HEK293 (cell line): ENCODE measurements at regions not wholly inside any gene's neighbourhood (a gene's known extent, or its start where the extent isn't known, plus 50 kb on each side); places are given as distances from the start of the nearest gene placed in this dataset.

ENCODE experiments used
- CTCF ChIA-PET: fragments of 350-600 bp; formaldehyde crosslinking; extraction: SDS; loops from one replicate; lab custom pipeline; 2021; ENCODE audit warnings: antibody characterized with exemption; lab: Yijun Ruan, JAX
- POLR2A ChIA-PET: fragments of 300-600 bp; formaldehyde crosslinking; extraction: SDS; loops from one replicate; lab custom pipeline; 2020; ENCODE audit warnings: antibody characterized with exemption, inconsistent platforms; lab: Yijun Ruan, JAX
- H3K27ac ChIP-seq: fragments of 200-500 bp; sonication (Bioruptor generic); 2 replicates; pipeline ENCODE4 v1.5.1; 2014; ENCODE audit warnings: low read depth, low read length, control low read depth, inconsistent platforms; ENCODE audit errors: extremely low read depth
- H3K36me3 ChIP-seq, 2 experiments: fragments of 200-500 bp in 1 of 2; sonication (Bioruptor generic) in 1 of 2; 1 replicate in 1 of 2; 2 replicates in 1 of 2; pipeline ENCODE4 v1.5.1; 2014 to 2017; ENCODE audit warnings: inconsistent platforms in 2 of 2, low read length in 2 of 2; ENCODE audit not compliant: control insufficient read depth in 2 of 2, insufficient read depth in 1 of 2
- H3K4me1 ChIP-seq: fragments of 200-500 bp; sonication (Bioruptor generic); 2 replicates; pipeline ENCODE4 v1.5.1; 2014; ENCODE audit warnings: mild to moderate bottlenecking, low read length, inconsistent platforms; ENCODE audit not compliant: control insufficient read depth, insufficient read depth
- H3K4me3 ChIP-seq: 2 replicates; pipeline ENCODE4 v1.5.1; 2011; ENCODE audit warnings: low read depth, mild to moderate bottlenecking, control low read depth, low read length, moderate library complexity
- H3K9me3 ChIP-seq: fragments of 200-500 bp; sonication (Bioruptor generic); 2 replicates; pipeline ENCODE4 v1.5.1; 2014; ENCODE audit warnings: low read depth, low read length, inconsistent platforms; ENCODE audit not compliant: control insufficient read depth, insufficient read depth
- KLF10 ChIP-seq: fragments of 450-650 bp; IDR thresholded peaks from 2 replicates; pipeline ENCODE4 v1.5.1; 2018; ENCODE audit warnings: missing biosample characterization, mild to moderate bottlenecking, missing genetic modification characterization
- RBAK ChIP-seq: fragments of 450-650 bp; formaldehyde crosslinking; IDR thresholded peaks from 2 replicates; pipeline ENCODE4 v1.5.1; 2016; ENCODE audit warnings: missing biosample characterization, missing genetic modification characterization
- ZNF146 ChIP-seq: fragments of 450-650 bp; formaldehyde crosslinking; IDR thresholded peaks from 2 replicates; pipeline ENCODE4 v1.5.1; 2016; ENCODE audit warnings: missing biosample characterization, missing genetic modification characterization
- ZNF157 ChIP-seq: fragments of 450-650 bp; formaldehyde crosslinking; IDR thresholded peaks from 2 replicates; pipeline ENCODE4 v1.5.1; 2016; ENCODE audit warnings: missing biosample characterization, missing genetic modification characterization
- ZNF175 ChIP-seq: fragments of 450-650 bp; formaldehyde crosslinking; IDR thresholded peaks from 2 replicates; pipeline ENCODE4 v1.5.1; 2016; ENCODE audit warnings: missing biosample characterization, missing genetic modification characterization
- ZNF184 ChIP-seq: fragments of 450-650 bp; IDR thresholded peaks from 2 replicates; pipeline ENCODE4 v1.5.1; 2018; ENCODE audit warnings: missing biosample characterization, mild to moderate bottlenecking, missing genetic modification characterization
- ZNF24 ChIP-seq: fragments of 450-650 bp; formaldehyde crosslinking; IDR thresholded peaks from 2 replicates; pipeline ENCODE4 v1.5.1; 2016; ENCODE audit warnings: missing biosample characterization, missing genetic modification characterization
- ZNF571 ChIP-seq: fragments of 450-650 bp; formaldehyde crosslinking; IDR thresholded peaks from 2 replicates; pipeline ENCODE4 v1.5.0; 2017; ENCODE audit warnings: missing biosample characterization, missing genetic modification characterization
- ZNF596 ChIP-seq: fragments of 450-650 bp; IDR thresholded peaks from 2 replicates; pipeline ENCODE4 v1.5.0; 2018; ENCODE audit warnings: missing biosample characterization, mild to moderate bottlenecking, missing genetic modification characterization, moderate library complexity
- ZNF654 ChIP-seq: fragments of 450-650 bp; formaldehyde crosslinking; IDR thresholded peaks from 2 replicates; pipeline ENCODE4 v1.5.1; 2016; ENCODE audit warnings: low read depth, missing biosample characterization, missing genetic modification characterization
- ZNF670 ChIP-seq: fragments of 450-650 bp; formaldehyde crosslinking; IDR thresholded peaks from 2 replicates; pipeline ENCODE4 v1.5.1; 2016; ENCODE audit warnings: missing biosample characterization, missing genetic modification characterization, low read depth
- ZNF830 ChIP-seq: fragments of 450-650 bp; IDR thresholded peaks from 2 replicates; pipeline ENCODE4 v1.5.0; 2018; ENCODE audit warnings: missing biosample characterization, missing genetic modification characterization, low read depth, mild to moderate bottlenecking, moderate library complexity
- TF ChIP-seq, protein P1 (sequence below): fragments of 450-650 bp; formaldehyde crosslinking; IDR thresholded peaks from 2 replicates; pipeline ENCODE4 v1.5.1; 2016; ENCODE audit warnings: missing biosample characterization, missing genetic modification characterization, borderline replicate concordance
- TF ChIP-seq, protein P2 (sequence below): fragments of 450-650 bp; formaldehyde crosslinking; IDR thresholded peaks from 2 replicates; pipeline ENCODE4; 2016; ENCODE audit warnings: missing biosample characterization, missing genetic modification characterization
- TF ChIP-seq, protein P3 (sequence below): fragments of 450-650 bp; formaldehyde crosslinking; IDR thresholded peaks from 2 replicates; pipeline ENCODE4 v1.5.1; 2016; ENCODE audit warnings: missing biosample characterization, missing genetic modification characterization
- TF ChIP-seq, protein P4 (sequence below): fragments of 450-650 bp; formaldehyde crosslinking; IDR thresholded peaks from 2 replicates; pipeline ENCODE4 v1.5.1; 2017; ENCODE audit warnings: missing biosample characterization, missing genetic modification characterization

DNA sequence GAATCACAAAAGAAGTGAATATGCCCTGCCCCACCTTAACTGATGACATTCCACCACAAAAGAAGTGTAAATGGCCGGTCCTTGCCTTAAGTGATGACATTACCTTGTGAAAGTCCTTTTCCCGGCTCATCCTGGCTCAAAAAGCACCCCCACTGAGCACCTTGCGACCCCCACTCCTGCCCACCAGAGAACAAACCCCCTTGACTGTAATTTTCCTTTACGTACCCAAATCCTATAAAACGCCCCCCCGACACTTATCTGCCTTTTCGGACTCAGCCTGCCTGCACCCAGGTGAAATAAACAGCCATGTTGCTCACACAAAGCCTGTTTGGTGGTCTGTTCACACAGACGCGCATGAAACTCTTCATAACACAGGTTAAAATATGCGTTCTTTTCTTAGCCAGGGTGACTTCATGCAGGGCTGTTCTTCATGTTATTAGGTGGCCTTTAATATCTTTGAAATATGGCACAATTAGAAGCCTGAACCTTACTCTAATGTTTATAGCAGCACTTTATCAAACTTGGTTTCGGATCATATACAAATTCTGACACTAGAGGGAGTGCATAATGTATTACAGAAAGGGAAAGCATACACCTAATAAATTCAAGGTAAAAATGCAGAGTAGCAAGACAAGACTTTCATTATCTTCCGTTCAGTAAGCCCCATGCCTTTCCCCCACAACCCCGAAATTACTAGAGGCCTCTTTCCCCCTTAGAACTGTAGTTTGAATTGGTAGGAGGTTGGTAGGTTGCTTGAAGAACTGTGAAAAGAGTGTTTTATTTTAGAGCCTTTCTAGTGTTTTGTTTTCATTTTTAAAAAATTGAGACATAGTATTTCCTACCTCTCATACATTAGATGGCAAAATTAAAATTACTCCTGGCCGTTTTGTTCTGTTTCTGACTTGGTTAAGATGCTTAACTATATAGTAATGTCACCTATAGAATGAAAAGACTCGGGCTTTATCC lies 117.9 kb downstream of the NPY start:
- Histone ChIP-seq H3K4me3 (no peak overlapping the region), H3K36me3 (no peaks in the 10 kb centered on the region), H3K27ac (no peak overlapping the region), H3K4me1 (no peaks in the 10 kb centered on the region), H3K9me3 (no peaks in the 10 kb centered on the region)
- no peak for TF ChIP-seq ZNF157 (tag by site-specific recombination)
- peak; percentile 51 for TF ChIP-seq ZNF654 (tag by site-specific recombination)
- ChIA-PET CTCF (interaction anchor here (0.6 to 1.0 kb wide), 4 partner anchors 51 to 1302 kb away, joined by 3 to 5 read pairs (median 3); no protein-coding TSS in a partner anchor), POLR2A (no interaction called here)

DNA sequence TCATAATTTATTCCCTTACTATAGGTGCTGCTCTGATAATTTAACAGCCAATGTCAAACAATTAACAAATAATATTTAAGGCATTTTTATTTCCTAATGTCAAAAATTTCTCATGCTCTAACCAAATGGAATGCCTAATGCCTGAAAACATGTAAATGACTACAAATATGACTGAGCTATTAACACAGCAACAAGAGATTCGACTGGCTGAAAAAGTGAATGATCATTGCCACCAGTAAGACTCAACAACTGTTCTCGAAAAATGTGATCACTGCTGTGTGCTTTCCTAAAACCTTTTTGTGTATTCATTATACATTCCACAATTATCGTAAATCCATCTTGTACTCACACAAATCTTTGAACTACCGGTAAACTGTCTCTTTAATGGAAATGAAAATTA lies 118.7 kb downstream of the NPY start:
- H3K4me1 ChIP-seq: no peaks in the 10 kb centered on the region
- CTCF ChIA-PET: interaction anchor here (0.6 to 1.0 kb wide), 4 partner anchors 50 to 1301 kb away, joined by 3 to 5 read pairs (median 3); no protein-coding TSS in a partner anchor
- no peaks in the 10 kb centered on the region for H3K36me3 ChIP-seq
- H3K9me3 ChIP-seq: no peaks in the 10 kb centered on the region
- no peak overlapping the region for H3K4me3 ChIP-seq
- TF ChIP-seq ZNF571 (tag by site-specific recombination): no peak
- no peak for TF ChIP-seq RBAK
- TF ChIP-seq ZNF654 (tag by site-specific recombination): no peak
- TF ChIP-seq ZNF596: no peak
- no peak for TF ChIP-seq ZNF670
- TF ChIP-seq, protein P1, sequence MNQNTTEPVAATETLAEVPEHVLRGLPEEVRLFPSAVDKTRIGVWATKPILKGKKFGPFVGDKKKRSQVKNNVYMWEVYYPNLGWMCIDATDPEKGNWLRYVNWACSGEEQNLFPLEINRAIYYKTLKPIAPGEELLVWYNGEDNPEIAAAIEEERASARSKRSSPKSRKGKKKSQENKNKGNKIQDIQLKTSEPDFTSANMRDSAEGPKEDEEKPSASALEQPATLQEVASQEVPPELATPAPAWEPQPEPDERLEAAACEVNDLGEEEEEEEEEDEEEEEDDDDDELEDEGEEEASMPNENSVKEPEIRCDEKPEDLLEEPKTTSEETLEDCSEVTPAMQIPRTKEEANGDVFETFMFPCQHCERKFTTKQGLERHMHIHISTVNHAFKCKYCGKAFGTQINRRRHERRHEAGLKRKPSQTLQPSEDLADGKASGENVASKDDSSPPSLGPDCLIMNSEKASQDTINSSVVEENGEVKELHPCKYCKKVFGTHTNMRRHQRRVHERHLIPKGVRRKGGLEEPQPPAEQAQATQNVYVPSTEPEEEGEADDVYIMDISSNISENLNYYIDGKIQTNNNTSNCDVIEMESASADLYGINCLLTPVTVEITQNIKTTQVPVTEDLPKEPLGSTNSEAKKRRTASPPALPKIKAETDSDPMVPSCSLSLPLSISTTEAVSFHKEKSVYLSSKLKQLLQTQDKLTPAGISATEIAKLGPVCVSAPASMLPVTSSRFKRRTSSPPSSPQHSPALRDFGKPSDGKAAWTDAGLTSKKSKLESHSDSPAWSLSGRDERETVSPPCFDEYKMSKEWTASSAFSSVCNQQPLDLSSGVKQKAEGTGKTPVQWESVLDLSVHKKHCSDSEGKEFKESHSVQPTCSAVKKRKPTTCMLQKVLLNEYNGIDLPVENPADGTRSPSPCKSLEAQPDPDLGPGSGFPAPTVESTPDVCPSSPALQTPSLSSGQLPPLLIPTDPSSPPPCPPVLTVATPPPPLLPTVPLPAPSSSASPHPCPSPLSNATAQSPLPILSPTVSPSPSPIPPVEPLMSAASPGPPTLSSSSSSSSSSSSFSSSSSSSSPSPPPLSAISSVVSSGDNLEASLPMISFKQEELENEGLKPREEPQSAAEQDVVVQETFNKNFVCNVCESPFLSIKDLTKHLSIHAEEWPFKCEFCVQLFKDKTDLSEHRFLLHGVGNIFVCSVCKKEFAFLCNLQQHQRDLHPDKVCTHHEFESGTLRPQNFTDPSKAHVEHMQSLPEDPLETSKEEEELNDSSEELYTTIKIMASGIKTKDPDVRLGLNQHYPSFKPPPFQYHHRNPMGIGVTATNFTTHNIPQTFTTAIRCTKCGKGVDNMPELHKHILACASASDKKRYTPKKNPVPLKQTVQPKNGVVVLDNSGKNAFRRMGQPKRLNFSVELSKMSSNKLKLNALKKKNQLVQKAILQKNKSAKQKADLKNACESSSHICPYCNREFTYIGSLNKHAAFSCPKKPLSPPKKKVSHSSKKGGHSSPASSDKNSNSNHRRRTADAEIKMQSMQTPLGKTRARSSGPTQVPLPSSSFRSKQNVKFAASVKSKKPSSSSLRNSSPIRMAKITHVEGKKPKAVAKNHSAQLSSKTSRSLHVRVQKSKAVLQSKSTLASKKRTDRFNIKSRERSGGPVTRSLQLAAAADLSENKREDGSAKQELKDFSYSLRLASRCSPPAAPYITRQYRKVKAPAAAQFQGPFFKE (tag by site-specific recombination): no peak
- TF ChIP-seq, protein P2, sequence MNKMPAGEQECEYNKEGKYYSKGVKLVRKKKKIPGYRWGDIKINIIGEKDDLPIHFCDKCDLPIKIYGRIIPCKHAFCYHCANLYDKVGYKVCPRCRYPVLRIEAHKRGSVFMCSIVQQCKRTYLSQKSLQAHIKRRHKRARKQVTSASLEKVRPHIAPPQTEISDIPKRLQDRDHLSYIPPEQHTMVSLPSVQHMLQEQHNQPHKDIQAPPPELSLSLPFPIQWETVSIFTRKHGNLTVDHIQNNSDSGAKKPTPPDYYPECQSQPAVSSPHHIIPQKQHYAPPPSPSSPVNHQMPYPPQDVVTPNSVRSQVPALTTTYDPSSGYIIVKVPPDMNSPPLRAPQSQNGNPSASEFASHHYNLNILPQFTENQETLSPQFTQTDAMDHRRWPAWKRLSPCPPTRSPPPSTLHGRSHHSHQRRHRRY: no peak
- no peak for TF ChIP-seq ZNF830 (tag by site-specific recombination)
- TF ChIP-seq ZNF184 (tag by site-specific recombination): no peak
- no peak for TF ChIP-seq ZNF146
- TF ChIP-seq, all 188 proteins: peak for 0
- POLR2A ChIA-PET: no interaction called here
- no peak overlapping the region for H3K27ac ChIP-seq

DNA sequence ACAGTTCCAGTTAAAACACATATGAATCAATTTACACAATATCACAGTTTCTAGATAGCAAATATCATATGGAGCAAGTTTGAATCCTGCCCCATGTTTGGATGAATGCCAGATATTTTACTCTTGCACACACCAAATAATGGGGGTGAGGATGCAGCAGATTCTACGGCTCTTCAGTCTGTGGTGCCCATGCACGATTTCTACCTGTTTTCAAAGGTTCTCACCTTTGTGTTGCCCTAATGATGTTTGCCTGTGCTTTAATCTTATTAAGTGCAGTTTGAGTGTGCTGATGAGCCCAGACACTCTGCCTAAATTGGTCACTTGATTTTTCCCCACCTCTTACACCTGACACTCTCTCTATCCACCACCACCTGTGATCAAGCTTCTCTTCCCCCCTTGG lies 119.6 kb downstream of the NPY start:
- ChIA-PET POLR2A (no interaction called here), CTCF (no interaction called here)
- Histone ChIP-seq H3K36me3 (no peaks in the 10 kb centered on the region), H3K4me1 (no peaks in the 10 kb centered on the region), H3K9me3 (no peaks in the 10 kb centered on the region), H3K27ac (no peak overlapping the region), H3K4me3 (no peak overlapping the region)
- TF ChIP-seq ZNF175 (tag by site-specific recombination) (no peak), KLF10 (tag by site-specific recombination) (no peak), ZNF24 (no peak), ZNF596 (no peak)
- TF ChIP-seq, protein P3, sequence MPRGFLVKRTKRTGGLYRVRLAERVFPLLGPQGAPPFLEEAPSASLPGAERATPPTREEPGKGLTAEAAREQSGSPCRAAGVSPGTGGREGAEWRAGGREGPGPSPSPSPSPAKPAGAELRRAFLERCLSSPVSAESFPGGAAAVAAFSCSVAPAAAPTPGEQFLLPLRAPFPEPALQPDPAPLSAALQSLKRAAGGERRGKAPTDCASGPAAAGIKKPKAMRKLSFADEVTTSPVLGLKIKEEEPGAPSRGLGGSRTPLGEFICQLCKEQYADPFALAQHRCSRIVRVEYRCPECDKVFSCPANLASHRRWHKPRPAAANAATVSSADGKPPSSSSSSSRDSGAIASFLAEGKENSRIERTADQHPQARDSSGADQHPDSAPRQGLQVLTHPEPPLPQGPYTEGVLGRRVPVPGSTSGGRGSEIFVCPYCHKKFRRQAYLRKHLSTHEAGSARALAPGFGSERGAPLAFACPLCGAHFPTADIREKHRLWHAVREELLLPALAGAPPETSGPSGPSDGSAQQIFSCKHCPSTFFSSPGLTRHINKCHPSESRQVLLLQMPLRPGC (tag by site-specific recombination): no peak
- TF ChIP-seq, protein P4, sequence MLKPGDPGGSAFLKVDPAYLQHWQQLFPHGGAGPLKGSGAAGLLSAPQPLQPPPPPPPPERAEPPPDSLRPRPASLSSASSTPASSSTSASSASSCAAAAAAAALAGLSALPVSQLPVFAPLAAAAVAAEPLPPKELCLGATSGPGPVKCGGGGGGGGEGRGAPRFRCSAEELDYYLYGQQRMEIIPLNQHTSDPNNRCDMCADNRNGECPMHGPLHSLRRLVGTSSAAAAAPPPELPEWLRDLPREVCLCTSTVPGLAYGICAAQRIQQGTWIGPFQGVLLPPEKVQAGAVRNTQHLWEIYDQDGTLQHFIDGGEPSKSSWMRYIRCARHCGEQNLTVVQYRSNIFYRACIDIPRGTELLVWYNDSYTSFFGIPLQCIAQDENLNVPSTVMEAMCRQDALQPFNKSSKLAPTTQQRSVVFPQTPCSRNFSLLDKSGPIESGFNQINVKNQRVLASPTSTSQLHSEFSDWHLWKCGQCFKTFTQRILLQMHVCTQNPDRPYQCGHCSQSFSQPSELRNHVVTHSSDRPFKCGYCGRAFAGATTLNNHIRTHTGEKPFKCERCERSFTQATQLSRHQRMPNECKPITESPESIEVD: no peak
